ENCODE measurements at regions not wholly inside any gene's neighbourhood (a gene's known extent, or its start where the extent isn't known, plus 50 kb on each side); places are given as distances from the start of the nearest gene placed in this dataset.

DNA sequence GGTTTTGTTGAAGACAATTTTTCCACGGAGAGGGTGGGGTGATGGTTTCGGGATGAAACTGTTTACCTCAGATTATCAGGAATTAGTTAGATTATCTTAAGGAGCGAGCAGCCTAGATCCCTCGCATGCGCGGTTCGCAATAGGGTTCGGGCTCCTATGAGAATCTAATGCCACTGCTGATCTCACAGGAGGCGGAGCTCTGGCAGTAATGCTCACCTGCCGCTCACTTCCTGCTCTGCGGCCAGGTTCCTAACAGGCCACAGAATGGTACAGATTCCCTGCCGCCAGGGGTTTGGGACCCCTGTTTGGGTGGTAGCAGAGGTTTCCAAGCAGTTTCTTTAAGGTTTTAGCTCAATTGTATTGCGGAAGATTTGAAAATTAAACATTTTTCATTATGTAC lies 439.8 kb upstream of the OR4E1 start:
- FAIRE-seq: no peak
- Histone ChIP-seq H3K27ac (no peak overlapping the region), H3K9me3 (no peaks in the 10 kb centered on the region), H3K4me1 (no peaks in the 10 kb centered on the region), H3K4me2 (no peak overlapping the region), H3K4me3 (no peak overlapping the region)
- TF ChIP-seq NPAS2 (CRISPR knock-in tag; IDR thresholded peaks at IDR 0.05; ENCODE audit: borderline replicate concordance) (no peak), RFX5 (IDR thresholded peaks at IDR 0.05) (no peak), MAZ (IDR thresholded peaks at IDR 0.05; ENCODE audit: borderline replicate concordance, low read depth, low read length) (no peak), RARB (CRISPR knock-in tag; IDR thresholded peaks at IDR 0.05) (no peak), FOSL2 (IDR thresholded peaks at IDR 0.05) (no peak), FOSL2 (CRISPR knock-in tag; IDR thresholded peaks at IDR 0.05) (no peak), RCOR1 (IDR thresholded peaks at IDR 0.05; ENCODE audit: low read depth, low read length) (no peak), JUN (IDR thresholded peaks at IDR 0.05) (no peak), POLR2AphosphoS2 (conservative IDR thresholded peaks at IDR 0.05; ENCODE audit: low read length) (no peak), PBX3 (IDR thresholded peaks at IDR 0.05) (no peak), HOXB13 (CRISPR knock-in tag; IDR thresholded peaks at IDR 0.05; ENCODE audit: low read depth) (no peak), EP300 (IDR thresholded peaks at IDR 0.05) (no peak), CHD2 (IDR thresholded peaks at IDR 0.05; ENCODE audit: low read length, partially characterized antibody) (no peak), CEBPB (IDR thresholded peaks at IDR 0.05) (no peak), ESRRA (IDR thresholded peaks at IDR 0.05; ENCODE audit: borderline replicate concordance, low read length) (no peak), TP53 (CRISPR knock-in tag; IDR thresholded peaks at IDR 0.05) (no peak), HOXA7 (CRISPR knock-in tag; IDR thresholded peaks at IDR 0.05) (no peak), SREBF2 (IDR thresholded peaks at IDR 0.05) (no peak)
- TF ChIP-seq, protein P1, sequence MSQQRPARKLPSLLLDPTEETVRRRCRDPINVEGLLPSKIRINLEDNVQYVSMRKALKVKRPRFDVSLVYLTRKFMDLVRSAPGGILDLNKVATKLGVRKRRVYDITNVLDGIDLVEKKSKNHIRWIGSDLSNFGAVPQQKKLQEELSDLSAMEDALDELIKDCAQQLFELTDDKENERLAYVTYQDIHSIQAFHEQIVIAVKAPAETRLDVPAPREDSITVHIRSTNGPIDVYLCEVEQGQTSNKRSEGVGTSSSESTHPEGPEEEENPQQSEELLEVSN (IDR thresholded peaks at IDR 0.05; ENCODE audit: borderline replicate concordance, low read depth): no peak
- WGBS (ENCODE audit: missing lambda C conversion rate): 76% methylated on average over 13 of the region's 13 CpGs
- no peak for DNase-seq (ENCODE audit: low read depth in 1 of 2, low spot score in 1 of 2)
- CTCF ChIA-PET: interaction anchor here (0.6 kb wide), 1 partner anchor 13 kb away, joined by 3 read pairs; no protein-coding TSS in a partner anchor
- POLR2A ChIA-PET: no interaction called here
- no peak for ATAC-seq

- DNase-seq (ENCODE audit: low read depth in 1 of 2, low spot score in 1 of 2): peak in 1 of 2 experiments; percentile 8
- WGBS (ENCODE audit: missing lambda C conversion rate): 61% methylated on average over 3 of the region's 3 CpGs
- H3K4me1 ChIP-seq: no peaks in the 10 kb centered on the region
- no peak overlapping the region for H3K4me2 ChIP-seq
- H3K27ac ChIP-seq: no peak overlapping the region
- peak; percentile 32; the same call in 2 of the 3 replicates for TF ChIP-seq CTCF (IDR thresholded peaks at IDR 0.05)
- TF ChIP-seq RAD21 (conservative IDR thresholded peaks at IDR 0.05 in 1 of 2, IDR thresholded peaks at IDR 0.05 in 1 of 2): peak in 1 of 2 experiments; percentile 35; a peak in 2 of 5 replicates
- TF ChIP-seq TFCP2L1 (CRISPR knock-in tag; IDR thresholded peaks at IDR 0.05): no peak
- TF ChIP-seq SREBF2 (IDR thresholded peaks at IDR 0.05): no peak
- TF ChIP-seq TP53 (CRISPR knock-in tag; IDR thresholded peaks at IDR 0.05): no peak
- no peak for TF ChIP-seq RFX5 (IDR thresholded peaks at IDR 0.05)
- no peak for FAIRE-seq
- H3K9me3 ChIP-seq: no peaks in the 10 kb centered on the region
- POLR2A ChIA-PET: no interaction called here
- CTCF ChIA-PET: interaction anchor here (1.2 to 1.5 kb wide), 4 partner anchors 9 to 37 kb away, joined by 3 to 6 read pairs (median 4); no protein-coding TSS in a partner anchor
- no peak for ATAC-seq
- no peak overlapping the region for H3K4me3 ChIP-seq
Observed at GRCh38 chr14:22112004-22112403, 438.4 kb upstream of the OR4E1 start.

GRCh38 chr14:22107753-22108152 lies 434.1 kb upstream of the OR4E1 start:
- DNase-seq (ENCODE audit: low read depth in 1 of 2, low spot score in 1 of 2): no peak
- H3K4me2 ChIP-seq: no peak overlapping the region
- no peaks in the 10 kb centered on the region for H3K4me1 ChIP-seq
- no peaks in the 10 kb centered on the region for H3K9me3 ChIP-seq
- POLR2A ChIA-PET: no interaction called here
- no peak for FAIRE-seq
- CTCF ChIA-PET: interaction anchor here (1.0 to 1.3 kb wide), 2 partner anchors 10 to 35 kb away, joined by 3 read pairs; no protein-coding TSS in a partner anchor
- TF ChIP-seq MAFK (IDR thresholded peaks at IDR 0.05; ENCODE audit: partially characterized antibody) (no peak), HOXA7 (CRISPR knock-in tag; IDR thresholded peaks at IDR 0.05) (no peak), BCL3 (IDR thresholded peaks at IDR 0.05) (no peak), ZFP36 (IDR thresholded peaks at IDR 0.05; ENCODE audit: borderline replicate concordance, partially characterized antibody) (no peak), EHMT2 (IDR thresholded peaks at IDR 0.05; ENCODE audit: low read depth) (no peak), NFE2L2 (conservative IDR thresholded peaks at IDR 0.05; ENCODE audit: low read length) (no peak)
- no peak overlapping the region for H3K27ac ChIP-seq
- no peak overlapping the region for H3K4me3 ChIP-seq
- ATAC-seq: no peak
